ENCODE measurements at regions not wholly inside any gene's neighbourhood (a gene's known extent, or its start where the extent isn't known, plus 50 kb on each side); places are given as distances from the start of the nearest gene placed in this dataset.
"Not testable (repeated sequence)": the region's sequence is repeated elsewhere in the genome, so short reads cannot be mapped to it uniquely, and the experiment has no call there.

DNA sequence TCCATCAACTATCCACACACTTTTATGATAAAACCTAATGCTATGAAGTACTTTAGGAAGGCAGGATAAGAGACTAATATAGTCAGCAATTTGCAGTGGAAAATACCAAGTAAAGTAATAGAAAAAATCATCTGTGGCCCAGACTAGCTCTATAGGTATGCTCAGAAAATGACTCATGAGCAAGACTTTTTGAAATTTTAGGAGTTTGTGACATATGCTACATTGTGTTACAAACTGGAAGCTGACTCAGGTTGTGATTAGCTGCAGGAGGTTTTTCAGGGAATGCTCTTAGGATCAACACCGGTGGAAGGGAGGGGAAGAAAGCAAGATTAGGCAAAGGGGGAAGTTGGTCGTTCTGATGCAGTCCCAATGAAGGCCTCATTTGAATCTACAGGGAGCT, 56.1 kb downstream of the FEZF1 start:
- DNase-seq (ENCODE audit: low read depth): no peak

DNA sequence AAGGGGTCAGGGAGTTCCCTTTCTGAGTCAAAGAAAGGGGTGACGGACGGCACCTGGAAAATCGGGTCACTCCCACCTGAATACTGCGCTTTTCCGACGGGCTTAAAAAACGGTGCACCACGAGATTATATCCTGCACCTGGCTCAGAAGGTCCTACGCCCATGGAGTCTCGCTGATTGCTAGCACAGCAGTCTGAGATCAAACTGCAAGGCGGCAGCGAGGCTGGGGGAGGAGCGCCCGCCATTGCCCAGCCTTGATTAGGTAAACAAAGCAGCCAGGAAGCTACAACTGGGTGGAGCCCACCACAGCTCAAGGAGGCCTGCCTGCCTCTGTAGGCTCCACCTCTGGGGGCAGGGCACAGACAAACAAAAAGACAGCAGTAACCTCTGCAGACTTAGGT, 65.8 kb downstream of the FEZF1 start:
- not testable (repeated sequence) for DNase-seq (ENCODE audit: low read depth)

DNA sequence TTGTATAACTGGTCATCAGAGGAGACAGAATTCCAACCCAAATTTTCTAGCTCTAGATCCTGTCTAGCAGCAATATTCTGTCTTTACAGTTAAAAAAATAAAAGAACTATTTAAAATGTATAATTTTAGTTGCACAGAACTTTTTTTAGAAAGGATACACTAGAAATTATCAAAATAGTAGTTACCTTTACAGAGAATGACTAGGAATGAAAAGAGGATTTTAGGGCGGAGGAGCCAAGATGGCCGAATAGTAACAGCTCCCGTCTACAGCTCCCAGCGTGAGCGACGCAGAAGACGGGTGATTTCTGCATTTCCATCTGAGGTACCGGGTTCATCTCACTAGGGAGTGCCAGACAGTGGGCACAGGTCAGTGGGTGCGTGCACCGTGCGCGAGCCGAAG, 66.3 kb downstream of the FEZF1 start:
- not testable (repeated sequence) for DNase-seq (ENCODE audit: low read depth)

- no peak for DNase-seq (ENCODE audit: low read depth)
Measured at GRCh38 chr7:122225874-122226273, 78.7 kb downstream of the FEZF1 start.

GRCh38 chr7:122219253-122219865, 75.3 kb upstream of the AASS start:
- peak; percentile 2 for DNase-seq (ENCODE audit: low read depth)

- DNase-seq (ENCODE audit: low read depth): no peak
Measured at GRCh38 chr7:122217125-122217524, 73.1 kb upstream of the AASS start.

DNA sequence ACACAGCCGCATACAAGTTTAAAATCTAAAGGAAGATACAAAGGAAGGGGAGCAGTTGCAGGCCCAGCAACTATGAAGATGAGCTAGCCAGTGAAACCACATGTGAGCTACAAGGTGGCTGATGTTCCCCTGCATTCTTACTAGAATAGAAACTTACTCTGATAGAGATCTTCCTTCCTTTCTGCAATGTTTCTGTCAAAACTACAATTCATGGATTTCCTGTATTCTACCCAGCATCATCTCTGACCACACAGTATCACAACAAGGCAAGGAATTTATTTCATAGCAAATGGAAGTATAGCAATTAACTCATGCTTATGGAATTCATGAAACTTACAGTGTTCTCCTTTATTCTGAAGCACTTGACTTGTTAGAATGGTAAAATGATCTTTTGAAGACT, 68.7 kb upstream of the AASS start:
- DNase-seq (ENCODE audit: low read depth): no peak

GRCh38 chr7:122211362-122211761, 67.3 kb upstream of the AASS start:
- DNase-seq (ENCODE audit: low read depth): no peak

- no peak for DNase-seq (ENCODE audit: low read depth)
Measured at GRCh38 chr7:122206985-122207384, 62.9 kb upstream of the AASS start.

GRCh38 chr7:122203814-122204213, 59.8 kb upstream of the AASS start:
- no peak for DNase-seq (ENCODE audit: low read depth)

GRCh38 chr7:122200888-122201287, 56.8 kb upstream of the AASS start:
- no peak for DNase-seq (ENCODE audit: low read depth)

DNA sequence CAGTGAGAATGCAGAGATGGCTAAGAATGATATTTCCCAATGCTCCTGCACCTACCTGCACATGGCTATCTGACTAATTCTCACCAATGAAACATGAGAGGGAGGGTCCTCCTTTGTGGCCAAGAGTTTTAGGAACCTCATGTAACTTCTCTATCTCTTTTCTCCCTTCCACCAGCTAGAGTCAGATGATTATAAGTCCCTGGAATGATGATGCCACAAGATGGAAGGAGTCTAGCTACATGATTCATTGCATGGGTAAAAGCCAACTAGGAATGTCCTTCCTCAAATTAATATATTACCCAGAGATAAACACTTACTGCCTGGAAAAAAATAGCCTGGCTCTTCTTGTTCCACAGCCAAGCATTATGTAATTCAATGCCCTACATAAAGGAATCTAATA, 55.1 kb upstream of the AASS start:
- DNase-seq (ENCODE audit: low read depth): no peak

DNA sequence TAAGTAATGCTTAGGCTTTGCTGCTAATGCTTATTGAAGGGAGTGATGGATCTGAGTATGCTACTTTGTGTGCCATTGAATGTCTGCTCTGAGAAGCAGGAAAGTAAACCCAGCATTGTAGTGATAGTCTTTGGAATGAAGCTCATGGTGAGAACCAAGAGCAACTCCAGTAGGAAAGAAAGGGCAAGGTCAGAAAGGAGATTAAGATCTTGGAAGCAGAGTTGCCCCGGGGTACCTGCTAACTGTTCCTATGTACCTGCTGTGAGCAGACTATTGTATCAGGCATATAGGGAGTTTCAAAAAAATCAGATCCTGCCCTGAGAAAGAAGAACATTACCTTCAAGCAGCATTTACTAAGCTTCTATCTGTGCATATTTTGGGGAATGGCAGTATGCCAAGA, 54.5 kb upstream of the AASS start:
- DNase-seq (ENCODE audit: low read depth): no peak
